ENCODE measurements at regions not wholly inside any gene's neighbourhood (a gene's known extent, or its start where the extent isn't known, plus 50 kb on each side); places are given as distances from the start of the nearest gene placed in this dataset.

DNA sequence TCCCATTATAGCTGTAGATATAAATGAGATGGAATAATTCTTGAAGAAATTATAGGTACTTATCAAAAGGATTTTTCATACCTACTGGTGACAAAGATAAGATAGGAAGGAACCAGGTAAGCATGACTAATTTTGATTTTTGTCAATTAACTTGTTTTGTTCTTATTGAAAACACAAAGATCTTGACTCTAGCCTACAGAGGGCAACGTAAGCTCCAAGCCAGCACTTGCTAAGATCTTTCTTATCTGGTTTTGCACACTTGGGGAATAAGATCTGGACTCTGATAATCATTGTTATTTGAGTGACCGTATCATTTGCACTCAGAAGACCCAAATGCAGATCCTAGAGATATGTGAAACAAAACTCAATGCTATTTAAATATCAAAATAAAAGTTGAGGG is 223.4 kb downstream of the VEGFC start:
- Histone ChIP-seq H4K12ac (ENCODE audit: low read depth, low read length) (no peak overlapping the region), H3K36me3 (ENCODE audit: control insufficient read depth in 1 of 2, insufficient read depth in 2 of 2, low read length in 2 of 2) (no peaks in the 10 kb centered on the region), H3K4me2 (ENCODE audit: low read length) (no peak overlapping the region), H4K8ac (ENCODE audit: low read depth, low read length) (no peak overlapping the region), H2BK5ac (ENCODE audit: low read depth, low read length, poor library complexity) (no peak overlapping the region), H3K18ac (ENCODE audit: low read length) (no peak overlapping the region), H3K23ac (ENCODE audit: low read length) (no peak overlapping the region), H3K27ac (ENCODE audit: low read depth, low read length) (no peak overlapping the region), H2AFZ (ENCODE audit: insufficient read depth, low read length, poor library complexity) (no peak overlapping the region), H3K9me3 (ENCODE audit: insufficient read depth, low read depth, low read length) (no peaks in the 10 kb centered on the region), H3K79me1 (ENCODE audit: low read length) (no peaks in the 10 kb centered on the region), H2BK12ac (ENCODE audit: low read length) (no peak overlapping the region), H4K91ac (ENCODE audit: low read depth, low read length) (no peak overlapping the region), H3K4me3 (ENCODE audit: low read depth, low read length) (no peak overlapping the region), H3K4ac (ENCODE audit: low read depth, low read length) (no peak overlapping the region), H3K4me1 (ENCODE audit: control insufficient read depth in 1 of 2, insufficient read depth in 2 of 2, low read length in 2 of 2) (no peaks in the 10 kb centered on the region), H3K79me2 (ENCODE audit: control insufficient read depth, insufficient read depth, low read length, poor library complexity) (no peaks in the 10 kb centered on the region), H2BK120ac (ENCODE audit: insufficient read depth, low read length, poor library complexity) (no peak overlapping the region), H3K9ac (ENCODE audit: low read length) (no peak overlapping the region), H3K14ac (ENCODE audit: low read length) (no peak overlapping the region), H3K27me3 (ENCODE audit: insufficient read depth, low read length) (no peaks in the 10 kb centered on the region), H2AK5ac (ENCODE audit: low read length) (no peak overlapping the region)
- DNase-seq = no peak
- no CpG with 5 or more reads among the region's 2 CpGs for WGBS (ENCODE audit: extremely low coverage, insufficient coverage, insufficient read length)

DNA sequence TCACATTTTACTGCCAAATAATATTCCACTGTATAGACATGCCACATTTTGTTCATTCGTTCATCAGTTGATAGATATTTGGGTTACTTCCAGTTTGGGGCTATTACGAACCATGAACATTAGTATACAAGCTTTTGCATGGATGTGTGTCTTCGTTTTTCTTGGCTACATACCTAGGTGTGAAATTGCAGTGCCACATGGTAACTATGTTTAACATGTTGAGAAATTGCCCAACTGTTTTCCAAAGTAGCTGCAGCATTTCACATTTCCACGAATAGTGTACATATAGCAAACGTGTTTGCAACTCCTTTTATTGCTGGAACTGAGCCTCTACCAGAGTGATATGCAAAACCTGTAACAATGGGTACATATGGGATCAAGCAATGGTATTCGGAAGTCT is 221.5 kb downstream of the VEGFC start:
- H3K4me3 ChIP-seq (ENCODE audit: low read depth, low read length) = no peak overlapping the region
- H4K91ac ChIP-seq (ENCODE audit: low read depth, low read length) = no peak overlapping the region
- no peaks in the 10 kb centered on the region for H3K79me1 ChIP-seq (ENCODE audit: low read length)
- DNase-seq = no peak
- H3K23ac ChIP-seq (ENCODE audit: low read length) = no peak overlapping the region
- no peak overlapping the region for H3K9ac ChIP-seq (ENCODE audit: low read length)
- no peak overlapping the region for H2BK12ac ChIP-seq (ENCODE audit: low read length)
- no peaks in the 10 kb centered on the region for H3K79me2 ChIP-seq (ENCODE audit: control insufficient read depth, insufficient read depth, low read length, poor library complexity)
- H3K14ac ChIP-seq (ENCODE audit: low read length) = no peak overlapping the region
- no peak overlapping the region for H4K8ac ChIP-seq (ENCODE audit: low read depth, low read length)
- H3K27me3 ChIP-seq (ENCODE audit: insufficient read depth, low read length) = no peaks in the 10 kb centered on the region
- H2AK5ac ChIP-seq (ENCODE audit: low read length) = no peak overlapping the region
- no peak overlapping the region for H3K27ac ChIP-seq (ENCODE audit: low read depth, low read length)
- no peaks in the 10 kb centered on the region for H3K36me3 ChIP-seq (ENCODE audit: control insufficient read depth in 1 of 2, insufficient read depth in 2 of 2, low read length in 2 of 2)
- H4K12ac ChIP-seq (ENCODE audit: low read depth, low read length) = no peak overlapping the region
- no peak overlapping the region for H3K18ac ChIP-seq (ENCODE audit: low read length)
- no peak overlapping the region for H3K4me2 ChIP-seq (ENCODE audit: low read length)
- no CpG with 5 or more reads among the region's 6 CpGs for WGBS (ENCODE audit: extremely low coverage, insufficient coverage, insufficient read length)
- H2BK120ac ChIP-seq (ENCODE audit: insufficient read depth, low read length, poor library complexity) = no peak overlapping the region
- no peaks in the 10 kb centered on the region for H3K4me1 ChIP-seq (ENCODE audit: control insufficient read depth in 1 of 2, insufficient read depth in 2 of 2, low read length in 2 of 2)
- H2AFZ ChIP-seq (ENCODE audit: insufficient read depth, low read length, poor library complexity) = no peak overlapping the region
- H2BK5ac ChIP-seq (ENCODE audit: low read depth, low read length, poor library complexity) = no peak overlapping the region
- H3K9me3 ChIP-seq (ENCODE audit: insufficient read depth, low read depth, low read length) = no peaks in the 10 kb centered on the region
- no peak overlapping the region for H3K4ac ChIP-seq (ENCODE audit: low read depth, low read length)

DNA sequence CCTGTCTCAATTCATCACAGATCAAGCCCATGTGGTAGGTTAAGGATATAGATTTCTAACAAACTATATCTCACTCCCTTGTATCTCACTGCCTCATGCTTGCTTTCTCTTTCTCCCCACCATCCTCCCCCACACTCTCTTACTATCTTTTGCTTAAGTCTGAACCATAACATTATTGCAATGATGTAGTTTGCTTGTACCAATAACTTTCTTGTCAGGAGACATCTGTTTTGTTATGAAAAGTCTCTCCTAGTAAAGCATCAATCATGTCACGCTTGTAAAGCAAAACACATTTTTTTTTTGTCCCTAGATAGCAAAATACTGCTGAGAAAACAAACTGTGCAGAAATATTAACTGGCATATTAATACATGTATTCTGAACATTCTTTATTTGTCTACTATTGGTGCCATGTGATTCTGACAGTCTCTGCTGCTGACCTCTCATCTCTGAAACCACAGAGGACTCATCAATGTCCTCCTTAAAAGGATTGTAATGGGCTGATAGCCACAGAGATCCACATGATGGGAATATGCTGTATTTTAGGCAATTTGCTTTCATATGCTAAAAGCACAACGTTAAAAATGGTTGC is 217.5 kb downstream of the VEGFC start:
- no CpG with 5 or more reads among the region's 2 CpGs for WGBS (ENCODE audit: extremely low coverage, insufficient coverage, insufficient read length)
- no peaks in the 10 kb centered on the region for H3K9me3 ChIP-seq (ENCODE audit: insufficient read depth, low read depth, low read length)
- no peak for DNase-seq

DNA sequence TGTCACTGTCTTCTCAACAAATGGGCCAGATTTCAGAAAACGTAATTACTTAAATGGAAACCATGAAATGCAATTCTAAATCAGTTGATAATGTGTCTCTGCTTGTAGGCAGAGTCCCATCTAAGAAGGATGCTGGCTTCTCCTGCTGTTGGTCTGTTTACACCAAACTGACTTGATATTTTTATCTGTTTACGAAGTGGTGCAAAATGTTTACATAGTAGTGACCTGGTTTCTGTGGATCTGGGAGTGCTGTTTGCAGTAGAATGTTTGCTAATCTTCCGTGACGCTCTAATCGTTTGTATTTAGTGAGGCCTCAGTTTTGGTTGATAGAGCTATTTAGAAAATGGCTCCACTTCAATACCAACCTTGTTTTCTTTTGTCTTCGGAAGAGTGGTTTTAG is 213.5 kb downstream of the VEGFC start:
- Histone ChIP-seq H2AFZ (ENCODE audit: insufficient read depth, low read length, poor library complexity) (no peak overlapping the region), H2BK5ac (ENCODE audit: low read depth, low read length, poor library complexity) (no peak overlapping the region), H3K4me1 (ENCODE audit: control insufficient read depth in 1 of 2, insufficient read depth in 2 of 2, low read length in 2 of 2) (no peaks in the 10 kb centered on the region), H3K79me1 (ENCODE audit: low read length) (no peaks in the 10 kb centered on the region), H3K4me2 (ENCODE audit: low read length) (no peak overlapping the region), H3K27ac (ENCODE audit: low read depth, low read length) (no peak overlapping the region), H3K14ac (ENCODE audit: low read length) (no peak overlapping the region), H3K4ac (ENCODE audit: low read depth, low read length) (no peak overlapping the region), H2AK5ac (ENCODE audit: low read length) (no peak overlapping the region), H4K91ac (ENCODE audit: low read depth, low read length) (no peak overlapping the region), H3K23ac (ENCODE audit: low read length) (no peak overlapping the region), H2BK12ac (ENCODE audit: low read length) (no peak overlapping the region), H2BK120ac (ENCODE audit: insufficient read depth, low read length, poor library complexity) (no peak overlapping the region), H3K9ac (ENCODE audit: low read length) (no peak overlapping the region), H3K4me3 (ENCODE audit: low read depth, low read length) (no peak overlapping the region), H3K18ac (ENCODE audit: low read length) (no peak overlapping the region), H3K27me3 (ENCODE audit: insufficient read depth, low read length) (no peaks in the 10 kb centered on the region), H4K8ac (ENCODE audit: low read depth, low read length) (no peak overlapping the region), H3K79me2 (ENCODE audit: control insufficient read depth, insufficient read depth, low read length, poor library complexity) (no peaks in the 10 kb centered on the region), H3K9me3 (ENCODE audit: insufficient read depth, low read depth, low read length) (no peaks in the 10 kb centered on the region), H4K12ac (ENCODE audit: low read depth, low read length) (no peak overlapping the region), H3K36me3 (ENCODE audit: control insufficient read depth in 1 of 2, insufficient read depth in 2 of 2, low read length in 2 of 2) (no peaks in the 10 kb centered on the region)
- no peak for DNase-seq
- no CpG with 5 or more reads among the region's 6 CpGs for WGBS (ENCODE audit: extremely low coverage, insufficient coverage, insufficient read length)

More for the DNA sequence above, 217.5 kb downstream of the VEGFC start:
- no peak overlapping the region for H3K4me3 ChIP-seq (ENCODE audit: low read depth, low read length)
- H2BK120ac ChIP-seq (ENCODE audit: insufficient read depth, low read length, poor library complexity) = no peak overlapping the region
- no peak overlapping the region for H4K91ac ChIP-seq (ENCODE audit: low read depth, low read length)
- H2AFZ ChIP-seq (ENCODE audit: insufficient read depth, low read length, poor library complexity) = no peak overlapping the region
- H3K27me3 ChIP-seq (ENCODE audit: insufficient read depth, low read length) = no peaks in the 10 kb centered on the region
- H3K4ac ChIP-seq (ENCODE audit: low read depth, low read length) = no peak overlapping the region
- no peaks in the 10 kb centered on the region for H3K4me1 ChIP-seq (ENCODE audit: control insufficient read depth in 1 of 2, insufficient read depth in 2 of 2, low read length in 2 of 2)
- no peaks in the 10 kb centered on the region for H3K79me1 ChIP-seq (ENCODE audit: low read length)
- no peak overlapping the region for H3K18ac ChIP-seq (ENCODE audit: low read length)
- H3K36me3 ChIP-seq (ENCODE audit: control insufficient read depth in 1 of 2, insufficient read depth in 2 of 2, low read length in 2 of 2) = no peaks in the 10 kb centered on the region
- H4K12ac ChIP-seq (ENCODE audit: low read depth, low read length) = no peak overlapping the region
- no peak overlapping the region for H3K23ac ChIP-seq (ENCODE audit: low read length)
- H2BK12ac ChIP-seq (ENCODE audit: low read length) = no peak overlapping the region
- no peak overlapping the region for H3K9ac ChIP-seq (ENCODE audit: low read length)
- no peak overlapping the region for H2BK5ac ChIP-seq (ENCODE audit: low read depth, low read length, poor library complexity)
- no peaks in the 10 kb centered on the region for H3K79me2 ChIP-seq (ENCODE audit: control insufficient read depth, insufficient read depth, low read length, poor library complexity)
- no peak overlapping the region for H4K8ac ChIP-seq (ENCODE audit: low read depth, low read length)
- H3K4me2 ChIP-seq (ENCODE audit: low read length) = no peak overlapping the region
- H3K14ac ChIP-seq (ENCODE audit: low read length) = no peak overlapping the region
- no peak overlapping the region for H2AK5ac ChIP-seq (ENCODE audit: low read length)
- H3K27ac ChIP-seq (ENCODE audit: low read depth, low read length) = no peak overlapping the region
